Fibroblast of skin of back (primary cell): ENCODE measurements at regions not wholly inside any gene's neighbourhood (a gene's known extent, or its start where the extent isn't known, plus 50 kb on each side); places are given as distances from the start of the nearest gene placed in this dataset.
"Not testable (repeated sequence)": the region's sequence is repeated elsewhere in the genome, so short reads cannot be mapped to it uniquely, and the experiment has no call there.

Source experiments
- DNase-seq: peaks from one replicate; pipeline ENCODE4 v3.0.0-alpha.2; 2013

GRCh38 chr9:22170556-22170955, 161.5 kb upstream of the CDKN2B start:
- DNase-seq: peak; percentile 14

- no peak for DNase-seq
Observed at GRCh38 chr9:22170990-22171670, 162.0 kb upstream of the CDKN2B start.

DNA sequence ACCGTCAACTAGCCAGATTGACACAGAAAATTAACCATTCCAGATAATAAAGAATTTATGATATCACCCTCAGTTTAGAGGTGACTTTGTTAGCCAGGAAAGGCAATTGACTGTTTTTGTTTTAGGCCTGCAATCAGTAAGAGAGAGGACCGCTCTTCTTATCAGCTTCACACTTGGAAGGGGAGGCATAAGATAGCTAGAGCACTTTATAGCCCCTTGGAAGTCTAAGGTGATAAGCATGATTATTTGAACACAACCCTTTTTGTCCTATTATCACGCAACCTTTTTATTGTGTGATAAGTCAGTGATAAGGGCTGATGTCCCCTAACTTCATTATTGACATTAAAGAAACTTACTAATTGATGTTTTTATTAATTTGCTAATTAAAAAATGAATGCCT, 162.6 kb upstream of the CDKN2B start:
- DNase-seq: no peak

GRCh38 chr9:22173908-22174307, 164.8 kb upstream of the CDKN2B start:
- DNase-seq: no peak

GRCh38 chr9:22175972-22176545, 167.0 kb upstream of the CDKN2B start:
- DNase-seq: no peak

DNA sequence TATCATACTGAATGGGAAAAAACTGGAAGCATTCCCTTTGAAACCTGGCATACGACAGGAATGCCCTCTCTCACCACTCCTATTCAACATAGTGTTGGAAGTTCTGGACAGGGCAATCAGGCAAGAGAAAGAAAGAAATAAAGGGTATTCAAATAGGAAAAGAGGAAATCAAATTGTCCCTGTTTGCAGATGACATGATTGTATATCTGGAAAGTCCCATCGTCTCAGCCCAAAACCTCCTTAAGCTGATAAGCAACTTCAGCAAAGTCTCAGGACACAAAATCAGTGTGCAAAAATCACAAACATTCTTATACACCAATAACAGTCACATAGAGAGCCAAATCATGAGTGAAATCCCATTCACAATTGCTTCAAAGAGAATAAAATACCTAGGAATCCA, 171.9 kb upstream of the CDKN2B start:
- not testable (repeated sequence) for DNase-seq

DNA sequence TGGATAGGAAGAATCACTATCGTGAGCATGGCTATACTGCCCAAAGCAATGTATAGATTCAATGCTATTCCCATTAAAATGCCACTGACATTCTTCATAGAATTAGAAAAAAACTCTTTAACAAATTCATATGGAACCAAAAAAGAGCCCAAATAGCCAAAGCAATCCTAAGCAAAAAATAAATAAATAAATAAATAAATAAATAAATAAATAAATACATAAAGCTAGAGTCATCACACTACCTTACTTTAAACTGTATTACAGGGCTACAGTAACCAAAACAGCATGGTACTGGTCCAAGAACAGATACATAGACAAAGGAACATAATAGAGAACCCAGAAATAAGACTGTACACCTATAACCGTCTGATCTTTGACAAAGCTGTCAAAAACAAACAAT, 180.4 kb upstream of the CDKN2B start:
- DNase-seq: no peak

- DNase-seq: not testable (repeated sequence)
Observed at GRCh38 chr9:22197000-22197399, 187.9 kb upstream of the CDKN2B start.

GRCh38 chr9:22198681-22199080, 189.6 kb upstream of the CDKN2B start:
- no peak for DNase-seq

GRCh38 chr9:22201256-22201655, 192.2 kb upstream of the CDKN2B start:
- no peak for DNase-seq

DNA sequence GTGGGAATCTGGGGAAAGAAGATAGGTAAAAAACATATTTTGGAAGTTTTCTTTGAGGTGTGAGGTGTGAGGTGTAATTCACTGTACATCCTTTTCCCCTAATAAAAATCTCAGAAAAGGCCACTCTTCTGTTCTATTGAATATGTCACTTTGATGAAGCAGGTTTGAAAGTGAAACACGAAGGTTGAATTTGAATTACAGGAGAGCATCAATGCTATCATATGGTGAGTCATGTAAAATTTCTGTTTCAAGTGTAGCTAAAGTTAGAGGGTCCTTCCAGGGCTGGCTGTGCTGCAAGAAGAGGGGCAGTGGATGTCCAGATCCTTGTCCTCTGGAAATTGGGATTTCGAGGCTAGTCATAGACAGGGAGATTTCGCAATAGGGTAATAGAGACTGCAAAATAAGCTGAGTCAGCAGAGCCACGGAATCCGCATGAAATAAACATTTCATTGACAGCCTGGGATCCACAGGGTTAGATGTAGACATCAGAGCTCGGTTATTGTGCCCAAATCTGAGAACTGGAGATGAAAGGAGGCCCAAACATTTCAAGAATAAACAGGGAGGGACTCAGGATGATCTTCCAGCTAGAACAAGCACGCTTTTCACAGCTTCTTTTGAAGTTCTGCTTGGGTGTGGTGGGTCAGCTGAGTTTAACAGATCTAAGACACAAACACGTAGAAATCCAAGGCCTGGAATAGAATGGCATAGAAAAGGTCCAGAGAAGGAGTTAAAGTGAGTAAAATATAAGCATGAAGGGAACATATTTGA, 194.4 kb upstream of the CDKN2B start:
- DNase-seq: no peak

- no peak for DNase-seq
Observed at GRCh38 chr9:22204240-22204639, 195.1 kb upstream of the CDKN2B start.

DNA sequence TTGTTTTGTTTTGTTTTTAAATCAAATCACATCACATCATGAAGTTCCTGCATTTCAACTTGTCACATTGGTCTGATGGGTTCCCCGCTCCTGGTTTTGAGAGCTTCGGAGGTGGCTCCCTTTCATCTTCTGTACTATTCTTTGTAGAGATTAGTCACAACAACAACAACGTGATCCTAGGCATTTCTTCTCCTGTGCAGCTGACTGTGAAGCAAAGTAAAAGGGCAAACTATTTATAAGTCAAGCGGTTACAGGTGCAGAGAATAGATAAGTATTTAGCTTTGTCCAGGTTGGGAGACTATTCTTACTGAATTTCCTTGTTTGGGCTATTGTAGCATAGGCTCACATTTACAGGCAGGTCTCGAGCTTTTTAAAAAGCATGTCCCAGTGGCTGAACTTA, 197.7 kb upstream of the CDKN2B start:
- DNase-seq: no peak

DNA sequence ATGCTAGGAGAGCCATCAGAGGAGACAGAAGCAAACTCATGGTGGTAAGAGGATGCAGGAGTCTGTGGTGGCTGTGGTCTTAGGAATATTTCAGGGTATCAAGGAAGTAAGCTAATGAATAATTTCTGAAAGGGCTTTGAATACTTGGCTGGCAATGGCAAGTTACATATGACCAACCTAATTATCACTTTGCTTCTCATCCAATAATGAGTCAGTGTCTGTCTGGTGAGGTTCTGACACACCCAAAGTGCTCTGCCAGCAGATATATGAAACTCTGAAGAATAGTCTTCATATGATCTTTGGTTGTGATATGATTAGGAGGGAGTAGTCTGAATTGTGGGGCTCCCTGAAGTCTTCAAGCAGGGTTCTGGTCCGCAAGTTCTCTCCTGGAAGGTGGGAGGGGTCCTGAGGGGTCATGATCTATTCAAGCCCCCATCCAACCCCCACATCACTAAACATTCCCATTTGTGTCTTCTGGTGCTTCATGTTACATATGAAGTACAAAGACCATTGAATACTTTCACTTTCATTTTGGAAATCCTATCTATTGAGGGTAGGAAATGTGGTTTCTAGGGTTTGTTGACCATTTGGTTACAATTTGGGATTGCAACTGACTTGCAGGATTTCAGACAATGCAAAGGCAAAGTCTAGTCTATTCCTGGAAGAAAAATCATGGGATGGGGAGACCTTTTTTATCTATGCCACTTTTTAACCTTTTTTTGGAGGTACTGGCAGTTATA, 199.9 kb upstream of the CDKN2B start:
- DNase-seq: peak; percentile 57

GRCh38 chr9:22210262-22210661, 201.2 kb upstream of the CDKN2B start:
- no peak for DNase-seq

DNA sequence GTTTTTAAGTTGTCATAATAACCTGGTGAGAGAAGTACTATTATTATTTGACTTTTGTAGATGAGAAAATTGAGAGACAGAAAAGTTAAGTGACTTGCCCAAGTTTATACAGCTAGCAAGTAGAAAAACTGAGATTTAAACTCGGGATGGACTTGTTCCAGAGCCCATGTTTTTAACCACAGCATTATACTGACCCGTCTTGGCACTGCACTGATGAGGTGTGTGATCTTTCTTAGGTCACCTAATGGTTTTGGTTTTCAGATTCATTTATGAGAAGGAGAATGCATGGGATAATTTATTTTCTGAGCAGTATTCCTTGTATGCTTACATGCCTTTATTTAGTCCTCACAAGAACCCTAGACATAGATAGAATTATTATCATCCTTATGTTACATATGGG, 201.8 kb upstream of the CDKN2B start:
- no peak for DNase-seq

- peak; percentile 99 for DNase-seq
Observed at GRCh38 chr9:22211588-22212360, 202.7 kb upstream of the CDKN2B start.

GRCh38 chr9:22214021-22214420, 204.9 kb upstream of the CDKN2B start:
- DNase-seq: peak; percentile 38

DNA sequence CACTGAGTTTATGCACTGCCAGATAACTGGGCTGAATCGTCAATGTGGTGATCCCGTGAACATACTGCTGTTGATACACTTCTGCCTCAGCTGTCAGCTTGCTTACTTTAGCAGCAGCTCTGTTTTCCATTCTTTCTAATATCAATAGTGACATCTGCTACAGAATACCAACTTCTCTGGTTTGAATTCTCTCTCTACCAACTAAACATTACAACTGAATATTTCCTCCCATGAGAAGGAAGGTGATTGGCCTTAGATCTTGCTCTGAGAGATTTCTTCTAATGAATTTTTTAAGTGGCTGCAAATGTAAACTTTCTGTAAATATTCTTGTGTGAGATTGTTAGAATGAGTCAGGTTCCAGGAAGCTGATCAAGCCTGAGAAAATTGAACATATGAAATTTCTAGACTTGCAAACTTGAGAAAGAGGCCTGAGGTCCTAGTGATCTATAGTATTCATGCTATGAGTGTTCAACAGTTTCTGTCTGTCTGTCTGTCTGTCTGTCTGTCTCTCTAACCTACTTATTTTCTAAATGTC, 205.5 kb upstream of the CDKN2B start:
- DNase-seq: peak; percentile 76

GRCh38 chr9:22215521-22215920, 206.4 kb upstream of the CDKN2B start:
- DNase-seq: no peak

DNA sequence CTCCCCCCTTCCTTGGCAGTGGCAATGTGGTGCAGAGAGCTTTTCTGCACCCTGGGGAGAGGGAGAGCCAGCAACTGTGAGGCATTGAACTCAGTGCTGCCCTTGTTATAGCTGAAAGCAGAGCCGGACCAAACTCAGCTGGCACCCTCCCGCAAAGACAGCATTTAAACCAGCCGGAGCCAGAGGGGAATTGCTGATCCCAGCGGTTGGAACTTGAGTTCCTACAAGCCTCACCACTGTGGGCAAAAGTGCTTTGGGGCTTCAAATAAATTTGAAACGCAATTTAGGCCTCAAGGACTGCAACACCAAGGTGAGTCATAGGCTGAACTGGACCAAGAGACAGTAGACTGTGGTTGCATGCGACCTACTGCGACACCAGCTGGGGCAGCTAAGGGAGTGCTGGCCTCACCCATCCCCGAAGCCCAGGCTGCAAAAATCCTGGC, 207.6 kb upstream of the CDKN2B start:
- peak; percentile 57 for DNase-seq

DNA sequence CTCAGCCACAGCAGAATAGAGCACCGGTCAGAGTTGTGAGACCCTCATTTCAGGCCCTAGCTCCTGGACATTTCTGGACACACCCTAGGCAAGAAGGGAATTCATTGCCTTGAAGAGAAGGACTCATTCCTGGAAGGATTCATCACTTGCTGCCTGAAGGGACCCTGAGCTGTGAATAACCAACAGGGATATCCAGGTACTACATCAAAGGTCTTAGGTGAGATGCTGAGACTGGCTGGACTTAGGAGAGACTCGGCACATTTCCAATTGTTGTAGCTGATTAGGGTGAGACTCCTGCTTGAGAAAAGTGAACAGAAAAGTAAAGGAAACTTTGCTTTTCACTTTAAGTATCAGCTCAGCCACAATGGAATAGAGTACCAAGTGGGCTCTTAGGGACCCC, 208.1 kb upstream of the CDKN2B start:
- DNase-seq: no peak
